ENCODE measurements at regions not wholly inside any gene's neighbourhood (a gene's known extent, or its start where the extent isn't known, plus 50 kb on each side); places are given as distances from the start of the nearest gene placed in this dataset.
"Not testable (repeated sequence)": the region's sequence is repeated elsewhere in the genome, so short reads cannot be mapped to it uniquely, and the experiment has no call there.

DNA sequence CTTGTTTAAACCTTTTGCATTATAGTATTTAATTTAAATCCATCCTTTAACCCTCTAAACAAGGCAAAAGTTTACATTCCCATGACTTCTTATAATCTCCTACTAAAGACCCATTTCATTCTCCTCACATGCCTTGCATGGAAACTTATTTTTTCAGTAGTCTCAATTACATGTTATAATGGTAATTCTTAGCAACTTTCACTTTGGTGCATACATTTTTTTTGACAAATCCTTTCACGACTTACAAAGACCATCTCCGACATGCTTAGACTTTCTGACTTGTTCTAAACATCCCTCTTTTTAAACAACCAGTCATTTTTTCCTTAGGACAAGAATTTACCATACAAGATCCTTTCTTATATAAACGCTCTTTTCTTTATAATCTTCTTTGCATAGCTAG, 615.4 kb upstream of the GBE1 start:
- H3K4me2 ChIP-seq (ENCODE audit: low read depth, low read length, poor library complexity, severe bottlenecking): no peak overlapping the region
- H3F3A ChIP-seq (ENCODE audit: insufficient read depth): no peaks in the 10 kb centered on the region
- no peaks in the 10 kb centered on the region for H4K20me1 ChIP-seq (ENCODE audit: low read depth, low read length)
- H3K9ac ChIP-seq (ENCODE audit: low read length): no peak overlapping the region
- no peaks in the 10 kb centered on the region for H3K27me3 ChIP-seq (ENCODE audit: low read length)
- H3K9me2 ChIP-seq (replicated peaks; ENCODE audit: insufficient read depth, low read length): no peaks in the 10 kb centered on the region
- peaks cover 17% of the 10 kb centered on the region; the same call in 1 of the 2 replicates for H3K9me3 ChIP-seq (ENCODE audit: insufficient read depth, low read length)
- 0 out of 2 replicates have a peak, but pooled peaks cover 3% of the 10 kb centered on the region for H3K36me3 ChIP-seq (ENCODE audit: low read length)
- H3K27ac ChIP-seq (ENCODE audit: low read depth, low read length): no peak overlapping the region
- no peak overlapping the region for H2AFZ ChIP-seq (ENCODE audit: low read depth, low read length, severe bottlenecking)
- H3K79me2 ChIP-seq (ENCODE audit: insufficient read depth, low read length): no peaks in the 10 kb centered on the region
- H3K4me3 ChIP-seq (ENCODE audit: insufficient read depth, low read length, poor library complexity, severe bottlenecking): no peak overlapping the region
- TF ChIP-seq, protein P1, sequence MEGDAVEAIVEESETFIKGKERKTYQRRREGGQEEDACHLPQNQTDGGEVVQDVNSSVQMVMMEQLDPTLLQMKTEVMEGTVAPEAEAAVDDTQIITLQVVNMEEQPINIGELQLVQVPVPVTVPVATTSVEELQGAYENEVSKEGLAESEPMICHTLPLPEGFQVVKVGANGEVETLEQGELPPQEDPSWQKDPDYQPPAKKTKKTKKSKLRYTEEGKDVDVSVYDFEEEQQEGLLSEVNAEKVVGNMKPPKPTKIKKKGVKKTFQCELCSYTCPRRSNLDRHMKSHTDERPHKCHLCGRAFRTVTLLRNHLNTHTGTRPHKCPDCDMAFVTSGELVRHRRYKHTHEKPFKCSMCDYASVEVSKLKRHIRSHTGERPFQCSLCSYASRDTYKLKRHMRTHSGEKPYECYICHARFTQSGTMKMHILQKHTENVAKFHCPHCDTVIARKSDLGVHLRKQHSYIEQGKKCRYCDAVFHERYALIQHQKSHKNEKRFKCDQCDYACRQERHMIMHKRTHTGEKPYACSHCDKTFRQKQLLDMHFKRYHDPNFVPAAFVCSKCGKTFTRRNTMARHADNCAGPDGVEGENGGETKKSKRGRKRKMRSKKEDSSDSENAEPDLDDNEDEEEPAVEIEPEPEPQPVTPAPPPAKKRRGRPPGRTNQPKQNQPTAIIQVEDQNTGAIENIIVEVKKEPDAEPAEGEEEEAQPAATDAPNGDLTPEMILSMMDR (IDR thresholded peaks at IDR 0.05; ENCODE audit: insufficient read depth, low read length, poor library complexity, severe bottlenecking): no peak
- TF ChIP-seq EZH2phosphoT487 (conservative IDR thresholded peaks at IDR 0.05; ENCODE audit: low read length): no peak

DNA sequence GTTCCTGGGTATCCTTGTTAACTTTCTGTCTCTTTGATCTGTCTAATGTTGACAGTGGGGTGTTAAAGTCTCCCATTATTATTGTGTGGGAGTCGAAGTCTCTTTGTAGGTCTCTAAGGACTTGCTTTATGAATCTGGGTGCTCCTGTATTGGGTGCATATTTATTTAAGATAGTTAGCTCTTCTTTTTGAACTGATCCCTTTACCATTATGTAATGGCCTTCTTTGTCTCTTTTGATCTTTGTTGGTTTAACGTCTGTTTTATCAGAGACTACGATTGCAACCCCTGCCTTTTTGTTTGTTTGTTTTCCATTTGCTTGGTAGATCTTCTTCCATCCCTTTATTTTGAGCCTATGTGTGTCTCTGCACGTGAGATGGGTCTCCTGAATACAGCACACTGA, 612.4 kb upstream of the GBE1 start:
- H3K79me2 ChIP-seq (ENCODE audit: insufficient read depth, low read length); H4K20me1 ChIP-seq (ENCODE audit: low read depth, low read length); H3F3A ChIP-seq (ENCODE audit: insufficient read depth); H2AFZ ChIP-seq (ENCODE audit: low read depth, low read length, severe bottlenecking); H3K4me3 ChIP-seq (ENCODE audit: insufficient read depth, low read length, poor library complexity, severe bottlenecking); H3K36me3 ChIP-seq (ENCODE audit: low read length); H3K27ac ChIP-seq (ENCODE audit: low read depth, low read length); H3K4me2 ChIP-seq (ENCODE audit: low read depth, low read length, poor library complexity, severe bottlenecking); H3K9me2 ChIP-seq (replicated peaks; ENCODE audit: insufficient read depth, low read length); H3K27me3 ChIP-seq (ENCODE audit: low read length); H3K9ac ChIP-seq (ENCODE audit: low read length): not testable (repeated sequence)
- peaks cover 17% of the 10 kb centered on the region; the same call in 1 of the 2 replicates for H3K9me3 ChIP-seq (ENCODE audit: insufficient read depth, low read length)

DNA sequence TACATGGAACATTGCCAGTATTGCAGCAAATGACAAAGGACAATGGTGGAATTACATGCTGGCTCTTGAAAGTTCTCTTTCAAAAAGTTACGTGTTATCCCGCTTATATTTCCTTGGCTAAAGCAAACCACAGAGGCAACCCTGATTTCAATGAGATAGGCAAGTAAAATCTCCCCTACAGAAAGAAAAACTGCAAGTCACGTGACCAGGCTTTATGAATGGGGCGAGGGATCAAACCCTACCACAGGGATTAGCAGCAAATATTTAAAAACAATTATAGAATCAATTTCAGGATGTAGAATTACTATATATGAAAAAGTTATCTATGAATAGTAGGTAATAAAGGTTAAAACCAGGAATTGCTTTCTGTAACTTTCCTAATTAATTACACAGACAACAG, 603.4 kb upstream of the GBE1 start:
- H2AFZ ChIP-seq (ENCODE audit: low read depth, low read length, severe bottlenecking): peak overlapping the region; percentile 24
- TF ChIP-seq EZH2phosphoT487 (conservative IDR thresholded peaks at IDR 0.05; ENCODE audit: low read length): no peak
- no peaks in the 10 kb centered on the region for H3K9me3 ChIP-seq (ENCODE audit: insufficient read depth, low read length)
- H3K9me2 ChIP-seq (replicated peaks; ENCODE audit: insufficient read depth, low read length): no peaks in the 10 kb centered on the region
- H3K36me3 ChIP-seq (ENCODE audit: low read length): no peaks in the 10 kb centered on the region
- no peaks in the 10 kb centered on the region for H3K27me3 ChIP-seq (ENCODE audit: low read length)
- H3F3A ChIP-seq (ENCODE audit: insufficient read depth): no peaks in the 10 kb centered on the region
- no peak overlapping the region for H3K4me3 ChIP-seq (ENCODE audit: insufficient read depth, low read length, poor library complexity, severe bottlenecking)
- no peaks in the 10 kb centered on the region for H4K20me1 ChIP-seq (ENCODE audit: low read depth, low read length)
- H3K9ac ChIP-seq (ENCODE audit: low read length): no peak overlapping the region
- no peak overlapping the region for H3K4me2 ChIP-seq (ENCODE audit: low read depth, low read length, poor library complexity, severe bottlenecking)
- H3K27ac ChIP-seq (ENCODE audit: low read depth, low read length): no peak overlapping the region
- no peaks in the 10 kb centered on the region for H3K79me2 ChIP-seq (ENCODE audit: insufficient read depth, low read length)

DNA sequence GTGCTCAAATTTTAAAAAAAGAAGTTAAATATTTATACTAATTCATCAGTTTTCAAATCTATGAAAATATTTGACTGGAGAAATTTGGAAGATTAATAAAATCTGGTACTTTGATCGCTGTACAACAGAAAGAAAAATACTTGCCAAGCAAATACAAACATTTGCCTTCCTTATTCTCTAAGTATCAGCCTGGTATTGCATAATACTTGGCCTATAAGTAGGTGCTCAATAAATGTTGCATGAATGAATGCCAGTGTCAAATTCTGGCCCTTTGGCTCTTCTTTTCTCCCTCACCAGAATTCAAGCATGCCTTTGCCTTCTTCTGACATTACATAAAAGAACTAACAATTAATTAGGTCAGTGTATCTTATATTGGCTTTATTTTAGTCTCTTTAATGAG, 601.7 kb upstream of the GBE1 start:
- Histone ChIP-seq H3K27ac (ENCODE audit: low read depth, low read length) (no peak overlapping the region), H4K20me1 (ENCODE audit: low read depth, low read length) (no peaks in the 10 kb centered on the region), H3K4me3 (ENCODE audit: insufficient read depth, low read length, poor library complexity, severe bottlenecking) (no peak overlapping the region), H3K9me3 (ENCODE audit: insufficient read depth, low read length) (no peaks in the 10 kb centered on the region), H3K4me2 (ENCODE audit: low read depth, low read length, poor library complexity, severe bottlenecking) (no peak overlapping the region), H3K27me3 (ENCODE audit: low read length) (no peaks in the 10 kb centered on the region), H2AFZ (ENCODE audit: low read depth, low read length, severe bottlenecking) (no peak overlapping the region), H3K36me3 (ENCODE audit: low read length) (no peaks in the 10 kb centered on the region), H3K79me2 (ENCODE audit: insufficient read depth, low read length) (no peaks in the 10 kb centered on the region), H3F3A (ENCODE audit: insufficient read depth) (no peaks in the 10 kb centered on the region), H3K9me2 (replicated peaks; ENCODE audit: insufficient read depth, low read length) (no peaks in the 10 kb centered on the region), H3K9ac (ENCODE audit: low read length) (no peak overlapping the region)
- TF ChIP-seq EZH2phosphoT487 (conservative IDR thresholded peaks at IDR 0.05; ENCODE audit: low read length): no peak

DNA sequence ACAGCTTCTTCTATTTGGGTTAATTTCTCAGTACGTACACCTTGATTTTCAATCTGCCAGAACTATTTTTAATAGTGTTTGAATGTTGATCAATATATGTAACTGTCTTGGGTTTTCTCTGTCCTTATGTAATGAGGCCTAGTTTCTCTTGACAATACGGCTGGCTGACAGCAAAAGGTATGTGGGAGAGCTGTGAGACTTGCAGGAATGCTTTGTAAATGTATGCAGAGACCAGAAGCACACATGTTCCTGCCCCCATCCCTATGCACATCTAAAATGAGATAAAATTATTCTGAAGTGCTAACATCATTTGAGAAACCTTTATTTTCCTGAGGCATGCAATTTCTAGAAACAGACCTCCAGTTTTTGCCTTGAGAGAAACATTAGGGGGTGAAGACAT, 593.8 kb upstream of the GBE1 start:
- H2AFZ ChIP-seq (ENCODE audit: low read depth, low read length, severe bottlenecking): peak overlapping the region; percentile 95
- no peaks in the 10 kb centered on the region for H3K79me2 ChIP-seq (ENCODE audit: insufficient read depth, low read length)
- no peak overlapping the region for H3K4me3 ChIP-seq (ENCODE audit: insufficient read depth, low read length, poor library complexity, severe bottlenecking)
- no peaks in the 10 kb centered on the region for H3F3A ChIP-seq (ENCODE audit: insufficient read depth)
- TF ChIP-seq, protein P1 (IDR thresholded peaks at IDR 0.05; ENCODE audit: insufficient read depth, low read length, poor library complexity, severe bottlenecking): no peak
- H3K36me3 ChIP-seq (ENCODE audit: low read length): no peaks in the 10 kb centered on the region
- H4K20me1 ChIP-seq (ENCODE audit: low read depth, low read length): no peaks in the 10 kb centered on the region
- no peaks in the 10 kb centered on the region for H3K27me3 ChIP-seq (ENCODE audit: low read length)
- no peaks in the 10 kb centered on the region for H3K9me3 ChIP-seq (ENCODE audit: insufficient read depth, low read length)
- no peak overlapping the region for H3K27ac ChIP-seq (ENCODE audit: low read depth, low read length)
- no peak overlapping the region for H3K9ac ChIP-seq (ENCODE audit: low read length)
- H3K4me2 ChIP-seq (ENCODE audit: low read depth, low read length, poor library complexity, severe bottlenecking): no peak overlapping the region
- no peaks in the 10 kb centered on the region for H3K9me2 ChIP-seq (replicated peaks; ENCODE audit: insufficient read depth, low read length)

All from SU-DHL-6 (cell line).